ENCODE measurements at regions not wholly inside any gene's neighbourhood (a gene's known extent, or its start where the extent isn't known, plus 50 kb on each side); places are given as distances from the start of the nearest gene placed in this dataset.

DNA sequence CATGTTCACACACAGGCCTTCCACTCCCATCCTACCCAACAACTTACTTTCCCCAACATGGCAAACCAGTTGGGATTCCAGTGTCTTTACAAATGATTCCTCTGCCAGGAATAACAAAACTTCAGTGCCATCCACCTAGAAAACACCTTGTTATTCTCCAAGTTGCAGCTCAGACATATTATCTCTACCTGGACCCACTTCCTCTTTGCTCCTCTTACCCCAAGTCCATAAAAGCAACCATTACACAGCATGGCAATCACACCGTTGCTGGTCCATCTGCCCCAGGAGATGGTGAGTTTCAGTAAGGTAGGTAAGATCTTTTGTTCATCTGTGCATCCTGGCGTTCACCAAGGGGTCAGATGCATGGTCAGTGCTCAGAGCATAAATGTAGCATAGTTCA is 66.0 kb upstream of the CSF1 start:
- TF ChIP-seq, protein P1, sequence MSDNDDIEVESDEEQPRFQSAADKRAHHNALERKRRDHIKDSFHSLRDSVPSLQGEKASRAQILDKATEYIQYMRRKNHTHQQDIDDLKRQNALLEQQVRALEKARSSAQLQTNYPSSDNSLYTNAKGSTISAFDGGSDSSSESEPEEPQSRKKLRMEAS (IDR thresholded peaks at IDR 0.05): no peak
- TF ChIP-seq ZBTB7A (IDR thresholded peaks at IDR 0.05; ENCODE audit: low read depth): no peak
- no peak for TF ChIP-seq EP300 (IDR thresholded peaks at IDR 0.05; ENCODE audit: borderline replicate concordance)
- TF ChIP-seq CREB1 (IDR thresholded peaks at IDR 0.05; ENCODE audit: low read depth): no peak
- TF ChIP-seq, protein P2, sequence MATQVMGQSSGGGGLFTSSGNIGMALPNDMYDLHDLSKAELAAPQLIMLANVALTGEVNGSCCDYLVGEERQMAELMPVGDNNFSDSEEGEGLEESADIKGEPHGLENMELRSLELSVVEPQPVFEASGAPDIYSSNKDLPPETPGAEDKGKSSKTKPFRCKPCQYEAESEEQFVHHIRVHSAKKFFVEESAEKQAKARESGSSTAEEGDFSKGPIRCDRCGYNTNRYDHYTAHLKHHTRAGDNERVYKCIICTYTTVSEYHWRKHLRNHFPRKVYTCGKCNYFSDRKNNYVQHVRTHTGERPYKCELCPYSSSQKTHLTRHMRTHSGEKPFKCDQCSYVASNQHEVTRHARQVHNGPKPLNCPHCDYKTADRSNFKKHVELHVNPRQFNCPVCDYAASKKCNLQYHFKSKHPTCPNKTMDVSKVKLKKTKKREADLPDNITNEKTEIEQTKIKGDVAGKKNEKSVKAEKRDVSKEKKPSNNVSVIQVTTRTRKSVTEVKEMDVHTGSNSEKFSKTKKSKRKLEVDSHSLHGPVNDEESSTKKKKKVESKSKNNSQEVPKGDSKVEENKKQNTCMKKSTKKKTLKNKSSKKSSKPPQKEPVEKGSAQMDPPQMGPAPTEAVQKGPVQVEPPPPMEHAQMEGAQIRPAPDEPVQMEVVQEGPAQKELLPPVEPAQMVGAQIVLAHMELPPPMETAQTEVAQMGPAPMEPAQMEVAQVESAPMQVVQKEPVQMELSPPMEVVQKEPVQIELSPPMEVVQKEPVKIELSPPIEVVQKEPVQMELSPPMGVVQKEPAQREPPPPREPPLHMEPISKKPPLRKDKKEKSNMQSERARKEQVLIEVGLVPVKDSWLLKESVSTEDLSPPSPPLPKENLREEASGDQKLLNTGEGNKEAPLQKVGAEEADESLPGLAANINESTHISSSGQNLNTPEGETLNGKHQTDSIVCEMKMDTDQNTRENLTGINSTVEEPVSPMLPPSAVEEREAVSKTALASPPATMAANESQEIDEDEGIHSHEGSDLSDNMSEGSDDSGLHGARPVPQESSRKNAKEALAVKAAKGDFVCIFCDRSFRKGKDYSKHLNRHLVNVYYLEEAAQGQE (IDR thresholded peaks at IDR 0.05; ENCODE audit: low read depth): no peak
- no peak for TF ChIP-seq RAD21 (IDR thresholded peaks at IDR 0.05; ENCODE audit: low read depth)
- TF ChIP-seq EGR1 (IDR thresholded peaks at IDR 0.05): no peak
- TF ChIP-seq FOXM1 (IDR thresholded peaks at IDR 0.05; ENCODE audit: borderline replicate concordance, low read depth): no peak
- TF ChIP-seq NFIC (IDR thresholded peaks at IDR 0.05): no peak

Measured in Ishikawa (cell line).